OCI-LY7 (cell line): ENCODE measurements at regions not wholly inside any gene's neighbourhood (a gene's known extent, or its start where the extent isn't known, plus 50 kb on each side); places are given as distances from the start of the nearest gene placed in this dataset.

Source experiments
- CTCF ChIP-seq: fragments of 200-600 bp; sonication (generic); conservative IDR thresholded peaks from 2 replicates; pipeline ENCODE4 v1.5.1; 2014; ENCODE audit warnings: mild to moderate bottlenecking, antibody characterized with exemption, low read length, moderate library complexity, mixed read lengths
- EZH2phosphoT487 ChIP-seq: fragments of 200-600 bp; sonication (generic); IDR thresholded peaks from 2 replicates; pipeline ENCODE4 v1.6.1; 2018; ENCODE audit warnings: low read depth, borderline replicate concordance, mild to moderate bottlenecking, mixed run types, antibody characterized with exemption, low read length, moderate library complexity, mixed read lengths

GRCh38 chr2:207423886-207424285, 105.9 kb upstream of the CREB1 start:
- TF ChIP-seq CTCF (no peak), EZH2phosphoT487 (no peak)
